ENCODE measurements at regions not wholly inside any gene's neighbourhood (a gene's known extent, or its start where the extent isn't known, plus 50 kb on each side); places are given as distances from the start of the nearest gene placed in this dataset.

DNA sequence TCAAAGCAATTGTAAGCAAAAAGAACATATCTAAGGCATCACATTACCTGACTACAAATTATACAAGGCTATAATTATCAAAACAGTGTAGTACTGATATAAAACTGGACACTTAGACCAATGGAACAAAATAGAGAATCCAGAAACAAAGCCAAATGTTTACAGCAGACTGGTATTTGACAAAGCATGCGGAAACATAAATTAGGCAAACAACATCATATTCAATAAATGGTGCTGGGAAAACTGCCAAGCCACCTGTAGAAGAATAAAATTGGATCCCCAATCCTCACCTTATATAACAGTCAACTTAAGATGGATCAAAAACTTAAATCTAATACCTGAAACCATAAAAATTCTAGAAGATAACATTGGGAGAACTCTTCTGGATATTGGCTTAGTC lies 240.8 kb upstream of the POM121L12 start:
- TF ChIP-seq, protein P1, sequence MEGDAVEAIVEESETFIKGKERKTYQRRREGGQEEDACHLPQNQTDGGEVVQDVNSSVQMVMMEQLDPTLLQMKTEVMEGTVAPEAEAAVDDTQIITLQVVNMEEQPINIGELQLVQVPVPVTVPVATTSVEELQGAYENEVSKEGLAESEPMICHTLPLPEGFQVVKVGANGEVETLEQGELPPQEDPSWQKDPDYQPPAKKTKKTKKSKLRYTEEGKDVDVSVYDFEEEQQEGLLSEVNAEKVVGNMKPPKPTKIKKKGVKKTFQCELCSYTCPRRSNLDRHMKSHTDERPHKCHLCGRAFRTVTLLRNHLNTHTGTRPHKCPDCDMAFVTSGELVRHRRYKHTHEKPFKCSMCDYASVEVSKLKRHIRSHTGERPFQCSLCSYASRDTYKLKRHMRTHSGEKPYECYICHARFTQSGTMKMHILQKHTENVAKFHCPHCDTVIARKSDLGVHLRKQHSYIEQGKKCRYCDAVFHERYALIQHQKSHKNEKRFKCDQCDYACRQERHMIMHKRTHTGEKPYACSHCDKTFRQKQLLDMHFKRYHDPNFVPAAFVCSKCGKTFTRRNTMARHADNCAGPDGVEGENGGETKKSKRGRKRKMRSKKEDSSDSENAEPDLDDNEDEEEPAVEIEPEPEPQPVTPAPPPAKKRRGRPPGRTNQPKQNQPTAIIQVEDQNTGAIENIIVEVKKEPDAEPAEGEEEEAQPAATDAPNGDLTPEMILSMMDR (IDR thresholded peaks at IDR 0.05; ENCODE audit: insufficient read depth, low read depth, low read length), result no peak
- TF ChIP-seq EZH2 (IDR thresholded peaks at IDR 0.05; ENCODE audit: insufficient read depth, low read length), result no peak

Measured in astrocyte (in vitro differentiated cells and primary cell).